OCI-LY7 (cell line): ENCODE measurements at regions not wholly inside any gene's neighbourhood (a gene's known extent, or its start where the extent isn't known, plus 50 kb on each side); places are given as distances from the start of the nearest gene placed in this dataset.

Source experiments
- EZH2phosphoT487 ChIP-seq: fragments of 200-600 bp; sonication (generic); IDR thresholded peaks from 2 replicates; pipeline ENCODE4 v1.6.1; 2018; ENCODE audit warnings: low read depth, borderline replicate concordance, mild to moderate bottlenecking, mixed run types, antibody characterized with exemption, low read length, moderate library complexity, mixed read lengths
- TF ChIP-seq, protein P1 (sequence below): fragments of 200-600 bp; sonication (generic); conservative IDR thresholded peaks from 2 replicates; pipeline ENCODE4 v1.5.1; 2014; ENCODE audit warnings: mild to moderate bottlenecking, antibody characterized with exemption, low read length, moderate library complexity, mixed read lengths

GRCh38 chr6:115617031-115617430, 443.7 kb downstream of the FRK start:
- TF ChIP-seq, protein P1, sequence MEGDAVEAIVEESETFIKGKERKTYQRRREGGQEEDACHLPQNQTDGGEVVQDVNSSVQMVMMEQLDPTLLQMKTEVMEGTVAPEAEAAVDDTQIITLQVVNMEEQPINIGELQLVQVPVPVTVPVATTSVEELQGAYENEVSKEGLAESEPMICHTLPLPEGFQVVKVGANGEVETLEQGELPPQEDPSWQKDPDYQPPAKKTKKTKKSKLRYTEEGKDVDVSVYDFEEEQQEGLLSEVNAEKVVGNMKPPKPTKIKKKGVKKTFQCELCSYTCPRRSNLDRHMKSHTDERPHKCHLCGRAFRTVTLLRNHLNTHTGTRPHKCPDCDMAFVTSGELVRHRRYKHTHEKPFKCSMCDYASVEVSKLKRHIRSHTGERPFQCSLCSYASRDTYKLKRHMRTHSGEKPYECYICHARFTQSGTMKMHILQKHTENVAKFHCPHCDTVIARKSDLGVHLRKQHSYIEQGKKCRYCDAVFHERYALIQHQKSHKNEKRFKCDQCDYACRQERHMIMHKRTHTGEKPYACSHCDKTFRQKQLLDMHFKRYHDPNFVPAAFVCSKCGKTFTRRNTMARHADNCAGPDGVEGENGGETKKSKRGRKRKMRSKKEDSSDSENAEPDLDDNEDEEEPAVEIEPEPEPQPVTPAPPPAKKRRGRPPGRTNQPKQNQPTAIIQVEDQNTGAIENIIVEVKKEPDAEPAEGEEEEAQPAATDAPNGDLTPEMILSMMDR, result no peak
- no peak for TF ChIP-seq EZH2phosphoT487
